Common myeloid progenitor, CD34-positive (primary cell): ENCODE measurements at regions not wholly inside any gene's neighbourhood (a gene's known extent, or its start where the extent isn't known, plus 50 kb on each side); places are given as distances from the start of the nearest gene placed in this dataset.
"Not testable (repeated sequence)": the region's sequence is repeated elsewhere in the genome, so short reads cannot be mapped to it uniquely, and the experiment has no call there.

Experiments used
- CTCF ChIA-PET: fragments of 350-600 bp; sonication (Branson Sonifier 250); formaldehyde crosslinking; loops from one replicate; lab custom pipeline; 2021; ENCODE audit warnings: antibody characterized with exemption; lab: Charles Lee
- POLR2A ChIA-PET: fragments of 350-600 bp; sonication (Branson Sonifier 250); formaldehyde crosslinking; loops from one replicate; lab custom pipeline; 2021; ENCODE audit warnings: antibody characterized with exemption; lab: Charles Lee
- DNase-seq, 3 donors: peaks; one replicate each; pipeline versions ENCODE4 v3.0.0 to v3.0.0-alpha.2; 2013
- H3K27ac ChIP-seq, 2 experiments: 1 replicate in 1 of 2; 2 replicates in 1 of 2; pipeline ENCODE4 v1.7.0; 2013; ENCODE audit warnings: inconsistent platforms in 2 of 2, low read length in 2 of 2, mild to moderate bottlenecking in 2 of 2, low read depth in 1 of 2, moderate library complexity in 1 of 2; ENCODE audit not compliant: severe bottlenecking in 2 of 2, insufficient read depth in 1 of 2, poor library complexity in 1 of 2
- H3K27me3 ChIP-seq, 5 experiments: replicated peaks in 2 of 5; 1 replicate in 3 of 5; 2 replicates in 2 of 5; pipeline versions ENCODE4 v1.6.1 to v1.7.0; 2013; ENCODE audit warnings: low read length in 4 of 5, mild to moderate bottlenecking in 2 of 5, moderate library complexity in 2 of 5, inconsistent platforms in 1 of 5; ENCODE audit not compliant: insufficient read depth in 5 of 5, control insufficient read depth in 4 of 5
- H3K36me3 ChIP-seq, 4 experiments: 1 replicate in 2 of 4; 2 replicates in 2 of 4; pipeline versions ENCODE4 v1.6.1 to v1.7.0; 2013; ENCODE audit warnings: low read length in 3 of 4, control low read depth in 1 of 4, mild to moderate bottlenecking in 1 of 4; ENCODE audit not compliant: control insufficient read depth in 4 of 4, insufficient read depth in 4 of 4
- H3K4me1 ChIP-seq, 4 experiments: 1 replicate in 3 of 4; 2 replicates in 1 of 4; pipeline versions ENCODE4 v1.6.1 to v1.7.1; 2013; ENCODE audit warnings: low read length in 3 of 4, mild to moderate bottlenecking in 3 of 4, control low read depth in 1 of 4, inconsistent platforms in 1 of 4, moderate library complexity in 1 of 4; ENCODE audit not compliant: control insufficient read depth in 4 of 4, insufficient read depth in 4 of 4; ENCODE audit errors: control extremely low read depth in 1 of 4
- H3K4me3 ChIP-seq, 7 experiments: 1 replicate in 4 of 7; 2 replicates in 3 of 7; pipeline versions ENCODE4 v1.5.1 to v1.7.0; 2013; ENCODE audit warnings: mild to moderate bottlenecking in 7 of 7, low read length in 6 of 7, moderate library complexity in 6 of 7, inconsistent platforms in 2 of 7, low read depth in 2 of 7, control low read depth in 1 of 7; ENCODE audit not compliant: insufficient read depth in 4 of 7, control insufficient read depth in 1 of 7; ENCODE audit errors: extremely low read depth in 1 of 7
- H3K9me3 ChIP-seq, 5 experiments: 1 replicate in 4 of 5; 2 replicates in 1 of 5; pipeline versions ENCODE4 v1.6.1 to v1.7.1; 2013; ENCODE audit warnings: low read length in 4 of 5, mild to moderate bottlenecking in 2 of 5, inconsistent platforms in 1 of 5, low read depth in 1 of 5, moderate library complexity in 1 of 5; ENCODE audit not compliant: control insufficient read depth in 4 of 5, insufficient read depth in 2 of 5; ENCODE audit errors: control extremely low read depth in 1 of 5
- WGBS: methylation state at CpG from one replicate; pipeline ENCODE4 v1.1.5; 2013; ENCODE audit not compliant: insufficient coverage; 5-methylcytosine and 5-hydroxymethylcytosine counted together

DNA sequence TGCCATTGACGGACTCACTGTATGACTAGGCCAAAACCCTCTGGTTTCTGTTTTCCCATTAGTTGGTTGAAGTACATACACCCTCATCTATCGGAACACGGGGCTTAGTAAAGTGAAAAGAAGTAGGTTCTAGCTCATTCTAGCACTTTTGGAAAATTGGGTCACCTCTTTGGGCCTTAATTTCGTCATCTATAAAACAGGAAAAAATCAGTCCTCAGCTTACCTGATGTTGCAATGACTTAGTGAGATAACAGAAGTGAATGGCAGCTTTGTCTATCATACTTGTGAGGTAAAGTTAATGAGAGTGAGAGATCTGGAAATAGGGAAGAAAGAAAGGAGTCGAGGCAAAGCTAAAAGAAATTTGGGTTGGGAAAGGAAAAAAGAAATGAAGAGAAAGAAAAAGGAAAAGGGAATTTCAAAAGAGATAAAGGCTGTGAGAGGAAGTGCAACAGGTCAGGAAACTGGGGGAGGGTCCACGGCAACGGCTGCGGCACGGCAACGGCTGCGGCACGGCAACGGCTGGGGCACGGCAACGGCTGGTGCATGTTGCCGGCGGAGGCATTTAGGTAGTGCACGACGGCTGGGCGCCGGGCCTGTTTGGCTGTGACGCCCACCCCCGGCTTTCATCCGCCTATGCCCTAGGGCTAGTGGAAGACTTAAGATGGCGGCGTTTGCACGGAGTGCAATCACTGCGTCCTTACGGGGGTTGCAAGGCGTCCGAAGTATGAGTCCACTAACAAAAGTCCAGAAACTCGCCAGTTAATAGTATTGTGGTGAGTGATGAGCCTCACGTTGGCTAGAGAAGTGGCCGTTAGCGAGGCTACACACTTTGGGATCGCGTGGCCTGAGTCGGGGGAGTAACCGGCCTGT lies 91.4 kb upstream of the XIST start:
- WGBS, result 9% methylated on average over 33 of the region's 39 CpGs
- CTCF ChIA-PET, result no interaction called here

DNA sequence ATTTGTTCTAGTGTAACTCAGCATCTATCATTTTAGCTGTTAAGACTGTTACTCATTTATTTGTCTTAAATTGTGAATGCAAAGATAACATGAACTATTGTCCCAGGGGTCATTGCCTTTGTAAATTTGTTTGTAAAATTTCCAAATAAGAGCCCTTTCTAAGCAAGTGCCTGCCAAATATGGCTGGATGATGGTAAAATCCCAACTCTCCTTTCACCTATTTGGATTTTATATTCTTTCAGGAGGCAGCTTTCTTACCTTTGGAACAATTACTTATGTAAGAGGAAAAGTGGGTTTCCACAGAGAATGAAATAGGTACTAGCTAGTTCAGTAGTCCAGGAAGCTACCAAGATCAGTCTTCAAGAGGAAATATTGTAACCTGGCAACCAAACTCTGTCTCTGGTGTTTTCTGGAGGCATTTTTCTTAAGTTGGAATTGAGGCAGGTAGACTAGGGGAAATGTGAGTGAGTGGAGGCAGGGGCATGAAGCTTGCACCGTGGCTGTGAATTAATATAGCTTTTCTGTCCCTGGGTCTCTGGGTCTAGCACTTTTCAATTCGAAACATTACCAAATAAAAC lies 88.5 kb upstream of the XIST start:
- no peak overlapping the region for H3K4me3 ChIP-seq
- H3K36me3 ChIP-seq, result no peaks in the 10 kb centered on the region
- H3K27me3 ChIP-seq, result no peaks in the 10 kb centered on the region
- DNase-seq, result peak in 2 of 3 donors; percentile 23 to 44
- WGBS, result 100% methylated on average over 1 of the region's 2 CpGs
- ChIA-PET CTCF (no interaction called here), POLR2A (no interaction called here)
- H3K9me3 ChIP-seq, result no peaks in the 10 kb centered on the region
- peaks cover 2 to 24% (median 9%) of the 10 kb centered on the region in 4 experiments for H3K4me1 ChIP-seq
- no peak overlapping the region for H3K27ac ChIP-seq

More for the DNA sequence above, 91.4 kb upstream of the XIST start:
- POLR2A ChIA-PET, result no interaction called here
- Histone ChIP-seq H3K27me3 (no peaks in the 10 kb centered on the region), H3K4me1 (peaks cover 2 to 24% (median 11%) of the 10 kb centered on the region in 4 experiments), H3K36me3 (peaks cover 0 to 15% (median 3%) of the 10 kb centered on the region in 4 experiments), H3K27ac (peak overlapping the region; percentile 96 to 98), H3K9me3 (no peaks in the 10 kb centered on the region), H3K4me3 (peak overlapping the region; percentile 68 to 100 (median 99))
- peak; percentile 88 to 97 (median 96) for DNase-seq

DNA sequence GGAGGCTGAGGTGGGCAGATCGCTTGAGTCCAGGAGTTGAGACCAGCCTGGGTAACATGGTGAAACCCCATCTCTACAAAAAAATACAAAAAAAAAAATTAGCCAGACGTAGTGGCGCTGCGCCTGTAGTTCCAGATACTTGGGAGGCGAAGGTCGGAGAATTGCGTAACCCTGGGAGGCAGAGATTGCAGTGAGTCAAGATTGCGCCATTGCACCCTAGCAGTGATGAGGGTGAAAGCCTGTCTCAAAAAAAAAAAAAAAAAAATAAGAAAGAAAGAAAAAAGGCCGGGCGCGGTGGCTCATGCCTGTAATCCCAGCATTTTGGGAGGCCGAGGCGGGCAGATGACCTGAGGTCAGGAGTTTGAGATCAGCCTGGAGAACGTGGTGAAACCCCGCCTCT lies 85.3 kb upstream of the XIST start:
- H3K27ac ChIP-seq, POLR2A ChIA-PET, H3K27me3 ChIP-seq, DNase-seq, H3K4me3 ChIP-seq, H3K36me3 ChIP-seq, CTCF ChIA-PET, H3K9me3 ChIP-seq, H3K4me1 ChIP-seq: not testable (repeated sequence)
- 96% methylated on average over 12 of the region's 15 CpGs for WGBS

DNA sequence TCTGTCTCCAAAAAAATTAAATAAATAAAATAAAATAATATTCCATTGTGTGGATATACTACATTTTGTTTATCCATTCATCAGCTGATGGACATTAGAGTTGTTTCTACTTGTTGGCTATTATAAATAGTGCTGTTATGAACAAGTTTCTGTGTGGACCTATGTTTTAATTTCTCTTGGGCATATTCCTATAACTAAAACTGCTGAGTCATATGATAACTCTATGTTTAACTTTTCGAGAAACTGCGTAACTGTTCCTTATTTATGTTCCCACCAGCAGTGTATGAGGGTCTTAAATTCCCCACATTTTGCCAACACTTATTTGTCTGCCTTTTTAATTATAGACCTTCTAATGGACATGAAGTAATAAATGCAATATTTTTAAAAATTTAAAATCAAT lies 80.0 kb upstream of the XIST start:
- Histone ChIP-seq H3K27ac (no peak overlapping the region), H3K27me3 (no peaks in the 10 kb centered on the region), H3K9me3 (no peaks in the 10 kb centered on the region), H3K4me1 (no peaks in the 10 kb centered on the region), H3K36me3 (no peaks in the 10 kb centered on the region), H3K4me3 (no peak overlapping the region)
- ChIA-PET CTCF (no interaction called here), POLR2A (no interaction called here)
- WGBS, result no CpG with 5 or more reads among the region's 2 CpGs
- DNase-seq, result no peak

DNA sequence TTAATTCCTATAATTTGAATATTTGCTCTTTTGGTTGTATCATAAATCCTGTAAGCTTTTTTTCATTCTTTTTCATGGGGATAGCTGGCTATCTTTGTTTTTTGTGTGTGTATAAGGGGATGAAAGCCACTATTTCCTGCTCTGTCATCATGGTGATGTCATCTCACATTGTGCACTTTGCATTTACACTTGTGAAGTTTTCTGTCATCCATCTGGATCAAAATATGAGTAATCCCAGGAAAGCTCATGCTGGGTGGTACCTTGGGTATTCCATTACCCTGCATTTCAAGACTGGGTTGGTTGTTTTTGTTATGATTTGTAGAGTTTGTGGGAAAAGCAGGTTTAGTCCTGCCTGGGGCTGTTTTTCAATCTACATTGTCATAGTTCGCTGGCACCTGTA lies 77.8 kb upstream of the XIST start:
- Histone ChIP-seq H3K9me3 (no peaks in the 10 kb centered on the region), H3K36me3 (no peaks in the 10 kb centered on the region), H3K27me3 (no peaks in the 10 kb centered on the region), H3K4me3 (no peak overlapping the region), H3K4me1 (no peaks in the 10 kb centered on the region), H3K27ac (no peak overlapping the region)
- ChIA-PET CTCF (no interaction called here), POLR2A (no interaction called here)
- WGBS, result no CpG with 5 or more reads among the region's 1 CpG
- DNase-seq, result no peak

DNA sequence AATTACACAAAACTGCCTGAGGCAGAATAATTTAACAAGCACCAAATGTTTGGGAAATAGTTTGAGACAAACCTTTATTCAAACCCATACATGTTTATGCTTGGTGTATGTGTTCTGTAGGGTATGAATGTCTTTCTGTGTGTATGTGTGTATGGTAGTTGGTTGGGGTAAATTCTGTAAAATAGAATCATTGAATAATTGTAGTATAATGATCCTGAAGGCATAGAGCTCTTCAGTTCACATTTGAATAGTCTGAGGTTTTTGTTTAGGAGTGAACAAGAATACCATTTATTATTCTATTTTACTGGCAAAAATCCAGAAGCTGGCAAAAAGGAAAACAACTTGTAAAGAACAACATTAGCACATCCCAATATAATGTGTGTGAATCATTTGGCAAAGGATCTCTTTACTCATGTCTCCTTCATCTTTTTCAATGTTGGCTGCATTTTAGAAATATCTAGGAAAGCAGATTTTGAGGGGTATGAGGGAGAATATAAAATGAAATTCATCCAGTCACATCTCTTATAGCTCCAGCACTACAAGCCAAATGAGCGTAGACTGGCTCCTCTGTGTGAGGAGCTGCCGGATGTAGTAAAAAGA lies 70.4 kb upstream of the XIST start:
- no peak overlapping the region for H3K27ac ChIP-seq
- POLR2A ChIA-PET, result no interaction called here

More for the DNA sequence above, 70.4 kb upstream of the XIST start:
- Histone ChIP-seq H3K4me3 (no peak overlapping the region), H3K9me3 (no peaks in the 10 kb centered on the region), H3K36me3 (no peaks in the 10 kb centered on the region), H3K4me1 (no peaks in the 10 kb centered on the region), H3K27me3 (no peaks in the 10 kb centered on the region)
- WGBS, result no CpG with 5 or more reads among the region's 2 CpGs
- no peak for DNase-seq
- CTCF ChIA-PET, result no interaction called here
